Activated CD4-positive, CD25-positive, alpha-beta regulatory T cell treated with anti-CD3 and anti-CD28 coated beads, Interleukin-2, amount 50 U/mL, for 16 hours (primary cell): ENCODE measurements at regions not wholly inside any gene's neighbourhood (a gene's known extent, or its start where the extent isn't known, plus 50 kb on each side); places are given as distances from the start of the nearest gene placed in this dataset.

Source experiments
- DNase-seq: peaks from one replicate; pipeline ENCODE4 v3.0.0-alpha.2; 2020; ENCODE audit warnings: low read depth, low spot score

DNA sequence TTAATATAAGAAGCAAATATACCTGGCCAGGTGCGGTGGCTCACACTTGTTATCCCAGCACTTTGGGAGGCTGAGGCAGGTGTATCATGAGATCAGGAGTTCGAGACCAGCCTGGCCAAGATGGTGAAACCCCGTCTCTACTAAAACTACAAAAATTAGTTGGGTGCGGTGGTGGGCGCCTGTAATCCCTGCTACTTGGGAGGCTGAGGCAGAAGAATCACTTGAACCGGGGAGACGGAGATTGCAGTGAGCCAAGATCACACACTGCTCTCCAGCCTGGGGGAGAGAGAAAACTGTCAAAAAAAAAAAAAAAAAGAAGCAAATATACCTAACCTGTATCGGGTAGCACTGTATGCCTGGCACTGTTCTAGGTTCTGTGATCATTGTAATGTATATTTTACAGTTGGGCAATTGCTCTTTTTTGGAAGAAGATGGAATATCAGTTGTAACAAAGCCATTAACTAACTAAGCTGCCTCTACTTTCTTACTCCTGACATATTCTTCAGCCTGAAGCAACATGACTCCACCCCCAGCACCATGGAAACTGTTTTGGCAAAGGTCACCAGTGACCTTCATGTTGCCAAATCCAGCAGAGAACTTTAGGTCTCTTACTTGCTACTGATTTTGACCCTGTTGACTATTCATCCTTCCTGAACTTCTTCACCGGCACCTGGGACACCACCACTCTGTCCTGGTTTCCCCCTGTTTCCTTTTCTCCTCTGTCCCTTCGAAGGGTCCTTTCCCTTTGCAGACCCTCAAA, 203.8 kb downstream of the RPLP1 start:
- DNase-seq, result no peak

DNA sequence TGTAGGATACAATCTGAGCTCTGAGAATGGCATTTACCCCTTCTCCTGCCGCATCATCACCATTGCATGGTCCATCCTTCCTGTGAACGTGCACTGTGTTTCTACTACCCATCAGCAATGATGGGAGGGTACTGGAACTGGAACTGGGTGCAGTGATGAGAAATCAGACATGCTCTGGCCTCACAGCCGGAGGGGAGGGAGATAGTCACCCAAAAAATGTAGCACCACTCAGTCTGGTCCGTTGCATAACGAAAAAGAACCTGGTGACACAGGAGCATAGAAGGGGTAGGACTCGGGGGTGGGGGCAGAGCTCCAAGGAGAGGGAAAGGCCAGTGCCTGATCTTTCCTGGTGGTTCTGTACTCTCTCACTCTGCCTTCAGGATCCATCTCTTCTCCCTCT, 205.0 kb downstream of the RPLP1 start:
- no peak for DNase-seq

DNA sequence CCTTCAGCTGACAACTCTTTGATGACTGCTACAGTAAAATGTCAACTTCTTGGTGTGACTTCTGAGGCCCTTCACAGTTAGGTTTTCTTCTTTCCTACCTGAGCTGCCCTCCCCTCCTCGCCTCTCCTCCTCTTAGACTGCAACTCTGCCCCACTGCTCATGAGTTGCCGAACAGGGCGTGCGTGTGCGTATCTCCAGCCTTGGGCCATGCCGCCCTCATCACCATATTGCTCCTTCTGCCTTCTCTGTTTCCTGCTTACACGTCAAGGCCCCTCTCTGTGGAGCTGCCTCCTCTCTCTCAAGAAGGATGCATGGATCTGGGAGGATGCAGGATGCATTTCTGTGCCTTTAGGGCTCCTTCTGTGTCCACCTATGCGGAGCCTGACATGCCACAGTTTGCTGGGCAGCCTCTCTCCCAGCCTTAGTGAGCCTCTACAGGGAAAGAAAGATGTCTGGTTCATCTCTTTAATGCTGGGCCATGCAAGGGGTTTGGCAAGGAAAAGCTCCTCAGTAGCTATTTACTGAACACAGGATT, 205.9 kb downstream of the RPLP1 start:
- DNase-seq, result no peak

DNA sequence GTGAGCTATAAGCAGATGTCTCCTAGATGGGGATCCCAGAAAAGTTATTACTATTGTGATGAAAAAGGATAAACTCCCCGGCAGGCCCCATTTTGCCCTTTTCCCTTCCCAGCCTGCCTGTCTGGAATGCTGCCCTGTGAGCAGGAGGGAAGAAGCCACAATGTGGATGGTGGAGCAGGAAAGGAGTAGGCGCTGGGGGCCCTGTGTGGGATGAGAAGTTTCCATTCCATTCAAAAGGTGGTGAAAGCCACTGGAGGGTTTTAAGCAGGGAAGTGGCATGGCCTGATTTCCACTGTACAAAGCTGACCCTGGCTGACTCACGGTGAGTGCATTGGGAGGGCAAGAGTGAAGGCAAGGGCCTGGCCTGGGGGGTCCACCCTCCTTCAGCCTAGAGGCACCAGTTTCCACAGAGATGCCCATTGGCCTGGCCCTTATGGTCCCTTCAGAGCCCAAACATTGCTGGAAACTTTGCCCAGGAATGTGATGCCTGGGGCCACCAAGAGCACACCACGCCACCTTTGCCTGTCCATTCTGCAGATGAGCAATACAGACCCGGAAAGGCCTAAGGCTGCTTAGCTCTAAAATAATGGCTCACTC, 206.9 kb downstream of the RPLP1 start:
- no peak for DNase-seq

DNA sequence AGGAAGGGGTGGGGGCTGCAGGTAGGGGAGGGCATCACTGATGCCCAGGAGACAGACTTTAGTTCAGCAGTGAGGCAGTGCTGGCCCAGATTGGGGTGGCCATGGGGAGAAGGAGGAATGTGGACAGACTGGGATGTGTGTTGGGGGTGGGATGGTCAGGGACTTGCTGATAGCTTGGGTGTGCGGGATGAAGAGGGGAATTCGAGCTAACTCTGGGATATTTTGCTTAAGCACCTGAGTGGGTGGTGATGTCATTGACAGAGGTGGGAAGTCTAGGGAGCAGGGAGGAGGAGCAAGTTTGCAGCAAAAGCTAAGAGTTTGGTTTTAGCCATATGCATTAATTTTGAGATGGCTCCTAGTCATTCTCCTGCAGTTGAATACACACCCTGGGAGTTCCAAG, 207.5 kb downstream of the RPLP1 start:
- DNase-seq, result no peak

DNA sequence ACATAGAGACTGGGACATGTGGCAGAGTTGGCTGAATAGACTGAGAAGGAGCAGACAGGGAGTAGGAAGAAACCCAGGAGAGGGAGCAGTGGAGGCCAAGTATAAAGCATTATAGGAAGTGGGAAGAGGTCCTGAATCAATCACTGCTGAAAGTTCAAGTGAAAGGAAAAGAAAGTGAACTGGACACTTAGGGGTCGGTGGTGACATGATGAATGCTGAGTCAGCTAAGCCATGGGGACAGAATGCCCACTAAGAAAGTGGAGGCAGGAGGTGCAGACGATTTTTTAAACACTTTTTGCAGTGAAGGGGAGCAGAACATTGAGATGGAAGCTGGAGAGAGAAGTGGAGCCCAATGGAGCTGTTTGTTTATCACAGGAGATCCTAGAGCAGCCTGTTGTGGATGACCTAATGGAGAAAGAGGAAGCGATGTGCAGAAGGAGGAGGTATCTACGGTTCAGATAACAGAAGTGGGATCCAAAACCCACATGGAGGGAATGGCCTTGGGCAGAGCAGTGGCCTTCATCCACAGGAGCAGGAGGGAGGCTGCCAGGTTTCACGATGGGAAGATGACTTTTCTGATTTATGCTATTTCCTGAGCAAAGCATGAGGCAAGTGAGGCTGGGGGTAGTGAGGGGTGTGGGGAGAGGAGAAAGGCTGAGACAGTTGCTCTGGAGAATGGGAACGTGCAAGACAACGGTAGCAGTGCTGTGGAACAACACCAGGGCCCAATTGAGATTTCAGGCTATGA, 208.2 kb downstream of the RPLP1 start:
- DNase-seq, result no peak

DNA sequence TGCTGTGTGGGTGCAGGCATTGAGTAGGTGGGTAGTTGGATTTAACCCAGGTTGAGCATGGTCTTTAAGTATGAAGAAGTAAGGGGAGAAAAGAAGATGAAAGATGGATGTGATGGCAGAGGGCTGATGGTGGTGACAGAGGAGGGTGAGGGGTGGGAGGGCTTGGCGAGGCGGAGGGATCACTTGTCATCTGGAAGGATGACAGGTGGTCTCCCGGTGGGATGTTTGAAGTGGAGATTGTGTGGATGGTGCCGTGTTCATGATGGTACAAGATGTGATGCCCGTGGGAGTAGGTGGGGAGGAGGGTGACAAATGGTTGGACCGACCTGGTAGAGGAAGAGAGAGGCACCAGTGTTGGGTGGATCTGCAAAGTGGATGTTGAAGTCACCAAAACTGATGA, 208.8 kb downstream of the RPLP1 start:
- no peak for DNase-seq

DNA sequence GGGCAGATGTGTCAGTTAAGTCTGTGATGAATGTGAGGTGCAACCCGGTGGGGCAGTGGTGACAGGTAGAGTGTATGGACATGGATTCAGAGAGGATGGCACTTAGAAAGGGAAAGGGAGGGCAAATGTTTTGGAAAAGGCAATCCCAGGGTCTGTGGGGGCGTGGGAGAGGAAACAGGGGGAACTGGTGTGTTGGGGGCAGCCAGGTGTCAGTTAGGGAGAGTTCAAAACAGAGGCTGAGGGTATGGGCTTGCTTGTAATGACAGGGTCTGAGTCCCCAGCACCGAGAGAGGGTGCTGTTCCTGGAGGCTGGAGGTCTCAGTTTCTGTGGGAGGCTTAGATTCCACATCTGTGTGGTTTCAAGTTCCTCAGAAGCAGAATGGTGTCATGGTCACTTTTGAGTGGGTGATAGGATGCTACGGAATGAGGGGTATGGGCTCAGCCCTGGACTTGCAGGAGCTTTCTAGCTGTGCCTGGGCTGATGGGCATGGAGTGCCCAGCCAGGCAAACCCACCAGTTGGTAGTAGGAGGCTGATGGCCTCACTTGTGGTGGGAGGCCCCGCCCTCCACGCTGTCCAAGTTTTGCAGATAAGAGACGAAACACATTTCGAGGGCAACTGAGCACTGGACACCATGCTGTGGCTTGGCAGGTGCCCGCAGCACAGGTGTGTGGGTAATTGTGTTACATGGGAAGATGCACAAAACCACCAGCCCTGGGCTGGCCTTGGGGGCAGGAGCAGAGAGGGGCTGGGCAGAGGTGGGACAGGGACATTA, 209.4 kb downstream of the RPLP1 start:
- no peak for DNase-seq

DNA sequence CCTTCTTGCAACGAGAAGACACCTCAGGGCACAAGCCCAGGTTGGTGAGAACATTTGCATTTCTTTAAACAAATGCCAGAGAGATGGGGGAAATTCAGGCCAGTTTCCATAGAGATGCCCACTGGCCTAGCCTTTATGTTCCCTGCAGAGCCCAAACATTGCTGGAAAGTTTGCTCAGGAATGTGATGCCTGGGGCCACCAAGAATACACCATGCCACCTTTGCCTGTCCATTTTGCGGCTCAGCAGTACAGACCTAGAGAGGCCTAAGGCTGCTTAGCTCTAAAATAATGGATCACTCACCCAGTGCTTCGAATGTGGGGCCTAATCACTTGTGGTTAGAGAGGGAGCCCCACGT, 210.0 kb downstream of the RPLP1 start:
- DNase-seq, result no peak

DNA sequence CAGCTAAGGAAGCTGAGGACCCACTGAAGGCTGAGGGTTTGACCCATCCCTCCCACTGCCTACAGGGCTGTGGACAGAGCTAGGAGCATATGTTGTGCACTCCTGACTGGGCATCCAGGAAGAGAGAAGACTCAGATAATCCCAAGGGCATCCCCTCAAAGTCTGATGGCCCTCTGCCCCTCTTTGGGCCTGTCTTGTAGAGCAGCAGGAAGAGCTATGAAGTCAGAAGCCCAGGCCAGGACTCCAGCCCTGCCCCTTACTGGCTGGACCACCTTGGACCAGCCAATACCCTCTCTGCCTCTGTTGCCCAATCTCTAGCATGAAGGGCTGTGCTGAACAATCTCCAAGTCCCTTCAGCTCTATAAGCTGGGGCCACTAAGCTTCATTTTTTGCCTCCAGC, 210.8 kb downstream of the RPLP1 start:
- no peak for DNase-seq

DNA sequence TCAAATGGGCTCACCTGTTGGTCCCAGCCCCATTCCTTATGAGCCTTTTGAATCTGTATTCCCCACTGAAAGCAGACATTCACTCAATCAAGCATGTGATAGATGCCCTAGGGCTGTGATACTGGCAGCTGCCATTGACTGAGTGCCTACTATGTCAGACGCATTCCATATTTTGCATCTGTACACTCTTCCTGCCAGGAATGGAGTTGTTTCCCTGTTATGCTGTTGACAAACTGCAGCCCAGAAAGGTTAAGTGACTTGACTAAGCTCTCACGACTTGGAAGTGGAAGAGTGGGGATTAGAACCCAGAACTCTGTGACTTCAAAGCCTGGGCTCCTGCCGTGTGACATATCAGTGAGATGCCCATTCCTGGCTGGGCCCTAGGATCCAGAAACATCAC, 211.4 kb downstream of the RPLP1 start:
- DNase-seq, result no peak

DNA sequence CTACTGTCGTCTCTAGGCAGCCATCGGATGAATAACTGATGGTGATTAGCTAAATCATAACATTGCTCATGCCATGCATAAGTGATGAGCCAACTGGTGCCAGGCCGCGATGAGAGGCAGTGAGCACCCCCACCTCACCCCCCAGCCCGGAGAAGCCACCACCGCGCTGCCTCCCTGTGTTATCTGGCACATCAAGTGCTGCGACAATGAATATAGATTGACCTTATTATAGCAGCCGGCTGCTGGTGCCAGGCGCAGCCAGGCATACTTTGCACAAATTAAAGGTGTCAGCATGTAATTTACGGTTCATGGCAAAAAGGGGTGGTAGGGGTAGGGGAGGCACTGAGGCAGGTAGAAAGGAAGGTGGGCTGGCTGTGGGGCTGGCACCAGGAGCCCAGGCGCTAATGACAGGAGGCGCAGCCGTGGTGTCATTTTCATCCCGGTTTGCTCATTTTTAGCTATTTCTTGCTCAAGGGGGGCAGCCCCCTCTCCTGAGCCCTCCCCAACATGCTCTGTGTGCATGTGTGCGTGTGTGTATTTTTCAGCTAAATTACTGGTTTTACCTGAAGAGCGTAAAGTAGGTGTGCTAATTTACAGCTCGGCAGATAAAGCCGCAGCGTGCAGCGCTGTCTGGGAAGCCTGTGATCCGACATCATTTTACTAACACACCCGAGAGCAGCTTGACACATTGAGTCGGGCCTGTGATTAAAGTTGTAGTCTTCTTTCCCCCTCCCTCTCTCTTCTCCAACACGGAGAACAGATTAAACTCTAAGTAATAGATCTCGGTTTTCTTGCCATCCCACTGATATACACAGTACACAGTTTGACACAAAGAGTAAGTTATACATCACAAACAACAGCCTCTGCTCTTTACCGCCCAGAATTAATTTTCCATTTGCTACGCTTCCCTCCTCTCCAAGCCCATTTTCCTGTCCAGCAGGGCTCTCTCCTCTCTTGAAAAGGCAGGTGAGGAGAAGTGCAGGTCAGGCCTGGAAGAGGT, 212.3 kb downstream of the RPLP1 start:
- DNase-seq, result no peak

DNA sequence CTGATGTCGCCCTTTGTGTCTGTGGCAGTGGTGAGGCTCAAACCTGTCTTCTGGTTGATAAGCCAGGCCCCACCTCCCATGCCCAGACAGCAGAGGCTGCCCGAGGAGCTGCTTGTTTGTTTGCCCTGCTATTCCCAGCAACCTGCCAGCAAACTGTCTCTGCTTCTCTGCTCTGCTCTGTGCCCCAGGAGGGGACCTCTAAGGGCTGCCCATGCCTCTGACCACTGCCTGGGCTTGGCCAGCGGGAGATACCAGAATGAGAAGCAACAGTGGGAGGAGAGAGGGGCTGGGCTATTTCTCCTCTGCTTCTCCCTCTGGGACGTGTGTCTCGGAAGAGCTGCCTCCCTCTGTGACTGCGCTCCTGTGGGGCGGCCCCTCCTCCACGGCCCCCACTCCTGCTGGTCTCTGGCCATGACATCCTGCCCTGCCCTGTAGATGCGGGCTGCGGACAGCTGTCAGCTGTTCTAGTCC, 213.1 kb downstream of the RPLP1 start:
- no peak for DNase-seq

DNA sequence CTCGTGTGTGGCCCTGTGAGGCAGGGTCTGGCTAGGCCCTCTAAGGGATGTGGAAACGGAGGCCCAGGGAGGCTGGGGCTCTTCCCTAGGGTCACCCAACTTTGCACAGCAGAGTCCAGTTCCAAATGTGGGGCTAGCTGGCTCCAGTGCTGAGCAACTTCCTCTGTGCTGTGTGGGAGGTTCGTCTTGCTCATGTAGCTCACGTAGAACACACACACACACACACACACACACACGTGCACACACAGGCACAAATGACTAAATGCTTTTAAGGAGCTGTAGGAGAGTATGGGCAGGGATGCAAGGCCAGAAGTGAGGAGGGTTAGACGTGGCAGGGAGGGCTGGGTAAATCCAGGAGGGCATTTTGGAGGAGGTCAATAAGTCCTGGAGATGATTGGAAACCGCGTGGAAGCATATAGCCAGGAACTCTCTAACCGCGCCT, 213.8 kb downstream of the RPLP1 start:
- DNase-seq, result no peak

DNA sequence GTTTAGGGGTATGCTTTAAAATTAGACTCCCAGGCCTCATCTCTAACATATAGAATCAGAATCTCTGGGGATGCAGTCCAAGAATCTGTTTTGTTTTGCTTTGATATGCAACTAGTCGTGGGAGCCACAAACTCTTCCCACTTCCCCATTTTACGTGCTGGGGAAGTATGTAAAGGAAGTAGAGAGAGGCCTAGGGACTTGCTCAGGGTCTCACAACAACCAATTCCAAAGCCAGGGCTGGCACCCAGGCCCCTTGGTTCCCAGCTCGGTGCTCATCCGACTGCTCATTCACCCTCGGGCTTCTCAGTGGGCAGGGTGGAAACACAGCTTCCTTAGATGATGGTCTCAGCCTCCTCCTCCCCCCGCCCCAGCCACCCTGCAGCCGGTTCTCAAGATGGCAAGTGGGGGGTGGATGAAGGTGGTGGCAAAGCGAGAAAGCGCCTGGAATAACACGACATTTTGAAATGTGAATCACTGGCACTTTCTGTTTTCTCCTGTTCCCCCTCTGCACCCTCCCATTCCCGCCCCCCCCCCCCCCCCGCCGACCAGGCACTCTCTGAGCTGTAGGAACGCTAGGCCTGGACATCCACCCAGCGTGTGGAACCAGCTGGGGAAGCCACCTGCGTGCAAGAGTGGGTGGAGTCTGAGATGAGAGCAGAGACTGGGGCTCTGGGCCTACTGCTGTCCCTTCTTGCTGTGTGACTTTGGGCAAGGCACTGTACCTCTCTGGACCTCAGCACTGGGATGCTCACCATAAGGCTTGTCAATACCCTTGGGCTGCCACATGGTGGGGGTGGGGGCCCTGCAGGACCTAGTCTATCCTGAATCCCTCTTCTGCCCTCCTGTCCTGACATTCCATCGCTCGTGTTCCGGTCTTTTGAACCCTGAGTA, 214.5 kb downstream of the RPLP1 start:
- no peak for DNase-seq

DNA sequence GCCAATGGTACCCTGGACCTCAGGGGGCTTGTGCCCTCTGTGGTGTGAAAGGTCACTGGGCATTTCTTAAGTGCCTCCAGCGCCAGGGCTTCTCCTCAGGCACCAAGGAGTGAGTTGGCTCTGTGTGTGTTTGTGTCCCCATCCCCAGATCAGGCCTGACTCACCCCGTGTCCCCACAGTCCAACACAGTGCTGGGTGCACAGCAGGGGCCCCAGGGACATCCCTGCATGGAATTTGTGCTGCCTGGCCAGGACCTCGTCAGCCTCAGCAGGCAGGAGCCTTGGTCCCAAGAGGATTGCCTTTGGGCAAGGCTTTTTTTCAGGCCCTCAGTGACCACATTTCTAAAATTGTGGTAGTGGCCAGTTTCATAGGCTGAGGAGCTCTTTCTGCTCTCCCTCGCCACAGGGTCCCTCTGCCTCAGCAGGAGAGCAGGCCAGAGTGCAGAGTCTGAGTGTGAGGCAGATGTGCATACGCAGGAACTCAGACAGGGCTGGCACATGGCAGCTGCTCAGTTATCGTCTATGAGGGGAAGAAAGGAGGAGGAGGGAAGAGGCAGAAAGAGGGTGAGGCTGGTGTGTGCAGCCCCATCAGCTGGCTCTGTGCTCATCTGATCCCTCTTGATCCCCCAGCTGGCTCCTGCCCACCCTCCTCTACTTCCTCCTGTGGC, 215.6 kb downstream of the RPLP1 start:
- DNase-seq, result no peak

DNA sequence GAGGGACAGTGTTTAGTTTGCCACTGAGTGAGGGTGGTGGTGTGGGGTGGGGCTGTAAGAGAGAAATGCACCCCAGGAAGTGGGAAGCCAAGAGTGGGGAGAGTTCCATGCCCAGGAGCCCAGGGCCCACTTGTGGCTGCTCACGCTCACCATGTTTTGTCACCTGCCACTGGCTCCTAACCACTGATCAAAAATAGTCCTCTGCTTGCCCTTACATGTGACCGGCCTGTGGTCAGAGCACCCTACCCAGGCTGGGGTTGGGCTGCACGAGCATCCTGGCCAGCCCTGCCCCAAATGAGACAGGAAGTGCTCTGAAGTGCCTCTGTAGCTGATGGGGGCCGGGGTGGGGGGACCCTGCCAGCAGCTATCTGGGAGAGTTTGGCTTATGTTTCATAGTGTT, 216.3 kb downstream of the RPLP1 start:
- no peak for DNase-seq

DNA sequence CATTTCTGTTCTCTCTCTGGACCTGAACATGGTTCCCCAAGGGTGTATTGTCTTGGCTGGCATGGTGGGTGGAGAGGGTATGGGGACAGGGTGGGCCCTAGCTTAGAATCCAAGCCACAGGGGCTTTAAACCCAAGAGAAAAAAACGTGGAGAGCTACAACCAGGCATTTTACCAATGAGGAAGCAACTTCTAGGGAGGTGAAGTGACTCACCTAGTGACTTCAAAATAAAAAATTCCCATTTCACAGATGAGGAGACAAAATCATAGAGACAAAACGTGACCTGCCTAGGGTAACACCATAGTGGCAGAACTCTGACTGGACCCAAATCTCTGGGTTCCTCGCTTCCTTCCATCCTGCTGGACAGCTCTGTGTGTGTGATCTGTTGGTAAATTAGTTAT, 216.8 kb downstream of the RPLP1 start:
- no peak for DNase-seq

DNA sequence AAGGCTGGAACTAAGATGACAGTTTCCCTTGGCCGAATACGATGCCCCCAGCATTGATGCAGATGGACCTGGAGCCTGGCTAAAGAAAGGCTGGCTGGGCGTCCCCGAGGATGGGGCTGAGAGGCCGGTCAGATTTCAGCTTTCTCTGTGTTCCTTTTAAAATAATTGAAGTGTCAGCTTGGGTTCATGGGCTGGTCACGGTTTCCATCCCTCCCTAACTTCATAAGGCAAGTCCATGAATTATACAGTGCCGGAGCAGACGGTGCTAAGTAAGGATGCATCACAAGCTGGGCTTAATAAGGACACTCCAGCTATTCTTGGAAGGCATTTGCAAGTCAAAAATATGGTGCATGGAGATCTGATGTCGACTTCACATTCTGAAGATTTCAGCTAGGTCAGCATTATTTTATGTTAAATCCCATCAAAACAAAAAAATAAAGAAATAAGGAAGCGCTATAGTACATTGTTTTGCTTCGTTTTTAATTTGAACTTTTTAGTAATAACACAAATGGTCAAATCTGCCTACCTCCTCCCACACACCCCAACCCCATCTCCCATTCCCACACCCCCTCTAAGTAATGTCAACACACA, 220.8 kb downstream of the RPLP1 start:
- DNase-seq, result no peak
